ENCODE measurements at regions not wholly inside any gene's neighbourhood (a gene's known extent, or its start where the extent isn't known, plus 50 kb on each side); places are given as distances from the start of the nearest gene placed in this dataset.
"Not testable (repeated sequence)": the region's sequence is repeated elsewhere in the genome, so short reads cannot be mapped to it uniquely, and the experiment has no call there.

- DNase-seq (ENCODE audit: low spot score): not testable (repeated sequence)
These were observed 127.1 kb downstream of the NXPE2 start for GRCh38 chr11:114805431-114805830.

- DNase-seq (ENCODE audit: low spot score): no peak
These were observed 133.6 kb downstream of the NXPE2 start for GRCh38 chr11:114811971-114812370.

- DNase-seq (ENCODE audit: low spot score): no peak
These were observed 134.4 kb downstream of the NXPE2 start for GRCh38 chr11:114812733-114813132.

GRCh38 chr11:114813189-114813718, 134.9 kb downstream of the NXPE2 start:
- DNase-seq (ENCODE audit: low spot score): no peak

- no peak for DNase-seq (ENCODE audit: low spot score)
These were observed 136.8 kb downstream of the NXPE2 start for GRCh38 chr11:114815176-114815575.

- no peak for DNase-seq (ENCODE audit: low spot score)
These were observed 137.4 kb downstream of the NXPE2 start for GRCh38 chr11:114815761-114816160.

- no peak for DNase-seq (ENCODE audit: low spot score)
These were observed 138.5 kb downstream of the NXPE2 start for GRCh38 chr11:114816791-114817190.

- no peak for DNase-seq (ENCODE audit: low spot score)
These were observed 140.1 kb downstream of the NXPE2 start for GRCh38 chr11:114818382-114818781.

- no peak for DNase-seq (ENCODE audit: low spot score)
These were observed 140.7 kb downstream of the NXPE2 start for GRCh38 chr11:114819028-114819427.

- no peak for DNase-seq (ENCODE audit: low spot score)
These were observed 142.3 kb downstream of the NXPE2 start for GRCh38 chr11:114820621-114821020.

- DNase-seq (ENCODE audit: low spot score): no peak
These were observed 143.5 kb downstream of the NXPE2 start for GRCh38 chr11:114821621-114822412.

GRCh38 chr11:114826910-114827442, 148.6 kb downstream of the NXPE2 start:
- DNase-seq (ENCODE audit: low spot score): no peak

- DNase-seq (ENCODE audit: low spot score): no peak
These were observed 149.4 kb downstream of the NXPE2 start for GRCh38 chr11:114827736-114828135.

- DNase-seq (ENCODE audit: low spot score): no peak
These were observed 154.3 kb downstream of the NXPE2 start for GRCh38 chr11:114832532-114833125.

GRCh38 chr11:114836161-114836560, 157.8 kb downstream of the NXPE2 start:
- no peak for DNase-seq (ENCODE audit: low spot score)

GRCh38 chr11:114844896-114845295, 166.6 kb downstream of the NXPE2 start:
- no peak for DNase-seq (ENCODE audit: low spot score)

- no peak for DNase-seq (ENCODE audit: low spot score)
These were observed 167.6 kb downstream of the NXPE2 start for GRCh38 chr11:114845766-114846415.

GRCh38 chr11:114846416-114846791, 168.1 kb downstream of the NXPE2 start:
- DNase-seq (ENCODE audit: low spot score): peak; percentile 83

GRCh38 chr11:114847306-114847975, 169.1 kb downstream of the NXPE2 start:
- no peak for DNase-seq (ENCODE audit: low spot score)

GRCh38 chr11:114848027-114848426, 169.7 kb downstream of the NXPE2 start:
- DNase-seq (ENCODE audit: low spot score): no peak

- DNase-seq (ENCODE audit: low spot score): no peak
These were observed 179.0 kb downstream of the NXPE2 start for GRCh38 chr11:114857281-114857680.

- no peak for DNase-seq (ENCODE audit: low spot score)
These were observed 186.6 kb downstream of the NXPE2 start for GRCh38 chr11:114864896-114865295.

Data from Ammon's horn (tissue), 1 donor.